ENCODE measurements at regions not wholly inside any gene's neighbourhood (a gene's known extent, or its start where the extent isn't known, plus 50 kb on each side); places are given as distances from the start of the nearest gene placed in this dataset.
A peak's percentile ranks its signal among the peaks of the same experiment; 100 is the strongest.
"Not testable (repeated sequence)": the region's sequence is repeated elsewhere in the genome, so short reads cannot be mapped to it uniquely, and the experiment has no call there.

DNA sequence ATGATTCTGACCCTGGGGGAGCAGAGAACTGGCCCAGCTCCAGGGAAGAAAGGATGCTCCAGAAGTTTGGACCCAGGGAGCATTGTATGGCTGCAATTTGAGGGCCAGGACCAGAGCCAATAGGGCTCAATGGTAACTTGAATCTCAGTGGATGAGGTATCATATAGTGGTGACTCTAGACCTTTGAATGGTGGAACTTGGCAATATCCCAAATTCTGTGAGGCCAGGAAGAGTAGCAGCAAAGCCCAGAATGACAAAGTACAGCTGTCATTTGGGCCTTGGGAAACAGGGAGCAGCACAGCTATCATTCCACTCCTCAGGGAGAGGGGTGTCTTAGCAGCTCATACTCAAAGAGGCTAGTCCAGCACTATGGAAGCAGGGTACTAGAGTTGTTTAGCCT is 332.9 kb upstream of the RBMS1 start:
- no peak for ATAC-seq
- Histone ChIP-seq H3K4me1 (no peaks in the 10 kb centered on the region), H3K27me3 (no peaks in the 10 kb centered on the region), H3K9me3 (peaks cover 0 to 52% of the 10 kb centered on the region in 2 donors), H3K27ac (no peak overlapping the region), H3K4me3 (no peak overlapping the region), H3K36me3 (no peaks in the 10 kb centered on the region)
- DNase-seq = no peak
- TF ChIP-seq, protein P1, sequence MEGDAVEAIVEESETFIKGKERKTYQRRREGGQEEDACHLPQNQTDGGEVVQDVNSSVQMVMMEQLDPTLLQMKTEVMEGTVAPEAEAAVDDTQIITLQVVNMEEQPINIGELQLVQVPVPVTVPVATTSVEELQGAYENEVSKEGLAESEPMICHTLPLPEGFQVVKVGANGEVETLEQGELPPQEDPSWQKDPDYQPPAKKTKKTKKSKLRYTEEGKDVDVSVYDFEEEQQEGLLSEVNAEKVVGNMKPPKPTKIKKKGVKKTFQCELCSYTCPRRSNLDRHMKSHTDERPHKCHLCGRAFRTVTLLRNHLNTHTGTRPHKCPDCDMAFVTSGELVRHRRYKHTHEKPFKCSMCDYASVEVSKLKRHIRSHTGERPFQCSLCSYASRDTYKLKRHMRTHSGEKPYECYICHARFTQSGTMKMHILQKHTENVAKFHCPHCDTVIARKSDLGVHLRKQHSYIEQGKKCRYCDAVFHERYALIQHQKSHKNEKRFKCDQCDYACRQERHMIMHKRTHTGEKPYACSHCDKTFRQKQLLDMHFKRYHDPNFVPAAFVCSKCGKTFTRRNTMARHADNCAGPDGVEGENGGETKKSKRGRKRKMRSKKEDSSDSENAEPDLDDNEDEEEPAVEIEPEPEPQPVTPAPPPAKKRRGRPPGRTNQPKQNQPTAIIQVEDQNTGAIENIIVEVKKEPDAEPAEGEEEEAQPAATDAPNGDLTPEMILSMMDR (IDR thresholded peaks at IDR 0.05) = no peak
- intact Hi-C loops (cut with DNase I) = no loop called here

DNA sequence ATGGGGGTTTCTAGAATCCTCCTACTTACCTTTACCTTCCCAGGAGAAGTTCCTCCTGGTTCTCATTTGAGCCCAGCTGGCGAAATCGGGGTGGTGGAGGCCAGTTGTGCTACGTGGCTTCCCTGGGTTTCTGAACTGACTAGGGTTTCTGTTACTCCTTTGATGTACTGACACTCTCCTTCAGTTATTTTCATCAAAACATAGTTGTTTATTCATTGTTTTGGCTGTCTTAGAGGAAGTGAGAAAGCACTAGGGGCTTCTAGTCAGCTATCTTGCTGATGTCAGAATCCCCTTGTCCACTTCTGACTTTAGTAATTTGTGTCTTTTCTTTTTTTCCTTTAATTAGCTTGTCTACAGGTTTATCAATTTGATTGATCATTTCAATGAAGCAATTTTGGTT is 332.2 kb upstream of the TANK start:
- TF ChIP-seq, protein P1 (IDR thresholded peaks at IDR 0.05) = no peak
- DNase-seq = no peak
- intact Hi-C loops (cut with DNase I) = no loop called here
- Histone ChIP-seq H3K27ac (no peak overlapping the region), H3K4me1 (no peaks in the 10 kb centered on the region), H3K36me3 (no peaks in the 10 kb centered on the region), H3K9me3 (peaks cover 0 to 41% of the 10 kb centered on the region in 2 donors), H3K27me3 (no peaks in the 10 kb centered on the region), H3K4me3 (no peak overlapping the region)
- ATAC-seq = no peak

DNA sequence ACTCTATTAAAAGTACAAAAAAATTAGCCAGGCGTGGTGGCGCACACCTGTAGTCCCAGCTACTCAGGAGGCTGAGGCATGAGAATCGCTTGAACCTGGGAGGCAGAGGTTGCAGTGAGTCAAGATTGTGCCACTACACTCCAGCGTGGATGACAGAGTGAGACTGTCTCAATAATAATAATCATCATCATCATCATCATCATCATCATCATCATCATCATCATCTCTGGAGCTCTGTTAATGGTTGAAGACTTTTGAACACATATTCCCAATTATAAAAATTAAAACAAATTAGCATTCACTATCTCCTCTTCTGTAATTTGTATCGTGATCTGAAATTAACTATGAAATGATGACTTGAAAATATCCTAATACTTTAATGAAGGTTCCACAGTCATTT is 327.8 kb upstream of the TANK start:
- H3K4me3 ChIP-seq; intact Hi-C loops (cut with DNase I); H3K9me3 ChIP-seq; DNase-seq; H3K4me1 ChIP-seq; H3K27ac ChIP-seq; H3K27me3 ChIP-seq; H3K36me3 ChIP-seq; ATAC-seq: not testable (repeated sequence)

- TF ChIP-seq, protein P1 (IDR thresholded peaks at IDR 0.05) = no peak
- ATAC-seq (no peak), DNase-seq (no peak)
- no peaks in the 10 kb centered on the region for H3K9me3 ChIP-seq
- H3K36me3 ChIP-seq = no peaks in the 10 kb centered on the region
- H3K27me3 ChIP-seq = no peaks in the 10 kb centered on the region
- no peak overlapping the region for H3K27ac ChIP-seq
- H3K4me1 ChIP-seq = no peaks in the 10 kb centered on the region
- intact Hi-C loops (cut with DNase I) = no loop called here
- no peak overlapping the region for H3K4me3 ChIP-seq
These were observed 325.1 kb upstream of the TANK start for GRCh38 chr2:160835166-160835565.

- Histone ChIP-seq H3K4me3 (no peak overlapping the region), H3K9me3 (no peaks in the 10 kb centered on the region), H3K27ac (no peak overlapping the region), H3K4me1 (no peaks in the 10 kb centered on the region), H3K36me3 (no peaks in the 10 kb centered on the region), H3K27me3 (no peaks in the 10 kb centered on the region)
- DNase-seq (no peak), ATAC-seq (peak; percentile 30)
- intact Hi-C loops (cut with DNase I) = no loop called here
- TF ChIP-seq, protein P1 (IDR thresholded peaks at IDR 0.05) = no peak
These were observed 323.5 kb upstream of the TANK start for GRCh38 chr2:160836755-160837154.

GRCh38 chr2:160837416-160837815 is 322.8 kb upstream of the TANK start:
- intact Hi-C loops (cut with DNase I) = no loop called here
- Histone ChIP-seq H3K9me3 (no peaks in the 10 kb centered on the region), H3K27ac (peak overlapping the region in 1 of 2 donors; percentile 19), H3K36me3 (no peaks in the 10 kb centered on the region), H3K4me3 (no peak overlapping the region), H3K27me3 (no peaks in the 10 kb centered on the region), H3K4me1 (no peaks in the 10 kb centered on the region)
- ATAC-seq (no peak), DNase-seq (no peak)
- TF ChIP-seq, protein P1 (IDR thresholded peaks at IDR 0.05) = no peak
